Ovary (tissue), 3 donors: ENCODE measurements at regions not wholly inside any gene's neighbourhood (a gene's known extent, or its start where the extent isn't known, plus 50 kb on each side); places are given as distances from the start of the nearest gene placed in this dataset.
"Not testable (repeated sequence)": the region's sequence is repeated elsewhere in the genome, so short reads cannot be mapped to it uniquely, and the experiment has no call there.

Source experiments
- EP300 ChIP-seq: sonication (generic); formaldehyde crosslinking; IDR thresholded peaks from one replicate; pipeline ENCODE4 v1.6.1; 2017; ENCODE audit warnings: antibody characterized with exemption
- POLR2A ChIP-seq: fragments of 450-650 bp; IDR thresholded peaks from one replicate; pipeline ENCODE4 v1.6.1; 2017; ENCODE audit warnings: antibody characterized with exemption, mild to moderate bottlenecking, moderate library complexity
- TF ChIP-seq, protein P1 (sequence below), 3 donors: fragments of 450-650 bp in 2 of 3; fragments of 200-600 bp in 1 of 3; IDR thresholded peaks; one replicate each; pipeline versions ENCODE4 v1.5.1 to v1.8.0; 2016 to 2022; ENCODE audit warnings: antibody characterized with exemption in 3 of 3, mild to moderate bottlenecking in 1 of 3
- donor health status: DM: no; HTN: no; CAD: no.

- TF ChIP-seq, protein P1, sequence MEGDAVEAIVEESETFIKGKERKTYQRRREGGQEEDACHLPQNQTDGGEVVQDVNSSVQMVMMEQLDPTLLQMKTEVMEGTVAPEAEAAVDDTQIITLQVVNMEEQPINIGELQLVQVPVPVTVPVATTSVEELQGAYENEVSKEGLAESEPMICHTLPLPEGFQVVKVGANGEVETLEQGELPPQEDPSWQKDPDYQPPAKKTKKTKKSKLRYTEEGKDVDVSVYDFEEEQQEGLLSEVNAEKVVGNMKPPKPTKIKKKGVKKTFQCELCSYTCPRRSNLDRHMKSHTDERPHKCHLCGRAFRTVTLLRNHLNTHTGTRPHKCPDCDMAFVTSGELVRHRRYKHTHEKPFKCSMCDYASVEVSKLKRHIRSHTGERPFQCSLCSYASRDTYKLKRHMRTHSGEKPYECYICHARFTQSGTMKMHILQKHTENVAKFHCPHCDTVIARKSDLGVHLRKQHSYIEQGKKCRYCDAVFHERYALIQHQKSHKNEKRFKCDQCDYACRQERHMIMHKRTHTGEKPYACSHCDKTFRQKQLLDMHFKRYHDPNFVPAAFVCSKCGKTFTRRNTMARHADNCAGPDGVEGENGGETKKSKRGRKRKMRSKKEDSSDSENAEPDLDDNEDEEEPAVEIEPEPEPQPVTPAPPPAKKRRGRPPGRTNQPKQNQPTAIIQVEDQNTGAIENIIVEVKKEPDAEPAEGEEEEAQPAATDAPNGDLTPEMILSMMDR (IDR thresholded peaks at IDR 0.05), result not testable (repeated sequence)
- not testable (repeated sequence) for TF ChIP-seq POLR2A, EP300
Measured at GRCh38 chr5:108558142-108558541, 176.2 kb upstream of the FBXL17 start.
